Tibial nerve (tissue), 4 donors: ENCODE measurements at regions not wholly inside any gene's neighbourhood (a gene's known extent, or its start where the extent isn't known, plus 50 kb on each side); places are given as distances from the start of the nearest gene placed in this dataset.

ENCODE experiments used
- DNase-seq, 2 donors: peaks; one replicate each; pipeline ENCODE4 v3.0.0-alpha.2; 2019; ENCODE audit warnings: low spot score in 2 of 2
- H3K27ac ChIP-seq, 4 donors: fragments of 200-600 bp; sonication (generic) in 3 of 4; one replicate each; pipeline ENCODE4 v1.5.1; 2017 to 2019; ENCODE audit warnings: mild to moderate bottlenecking in 1 of 4
- H3K27me3 ChIP-seq, 2 donors: fragments of 200-600 bp; sonication (generic) in 1 of 2; one replicate each; pipeline versions ENCODE4 v1.5.1 to v1.6.0; 2017 to 2019
- H3K36me3 ChIP-seq, 3 donors: fragments of 200-600 bp; sonication (generic); one replicate each; pipeline ENCODE4 v1.5.1; 2018 to 2019
- H3K4me1 ChIP-seq, 4 donors: fragments of 200-600 bp; sonication (generic) in 3 of 4; one replicate each; pipeline ENCODE4 v1.5.1; 2017 to 2019
- H3K4me3 ChIP-seq, 4 donors: fragments of 200-600 bp; sonication (generic) in 3 of 4; one replicate each; pipeline ENCODE4 v1.5.1; 2017 to 2019; ENCODE audit warnings: mild to moderate bottlenecking in 1 of 4, moderate library complexity in 1 of 4
- H3K9me3 ChIP-seq, 4 donors: fragments of 200-600 bp; sonication (generic) in 3 of 4; one replicate each; pipeline ENCODE4 v1.5.1; 2017 to 2019
- EP300 ChIP-seq, 2 donors: sonication (generic); formaldehyde crosslinking; IDR thresholded peaks; one replicate each; pipeline ENCODE4 v1.6.1; 2017; ENCODE audit warnings: antibody characterized with exemption in 2 of 2, mild to moderate bottlenecking in 1 of 2
- POLR2A ChIP-seq, 2 donors: fragments of 450-650 bp; IDR thresholded peaks; one replicate each; pipeline ENCODE4 v1.6.1; 2017; ENCODE audit warnings: antibody characterized with exemption in 2 of 2, mild to moderate bottlenecking in 2 of 2, moderate library complexity in 2 of 2
- WGBS, 2 donors: methylation state at CpG; one replicate each; pipeline ENCODE4 v1.1.5; 2018; 5-methylcytosine and 5-hydroxymethylcytosine counted together
- TF ChIP-seq, protein P1 (sequence below), 5 experiments: fragments of 200-600 bp in 3 of 5; fragments of 450-650 bp in 2 of 5; sonication (generic) in 3 of 5; IDR thresholded peaks; one replicate each; pipeline ENCODE4 v1.5.1; 2016 to 2019; ENCODE audit warnings: antibody characterized with exemption in 5 of 5, mild to moderate bottlenecking in 3 of 5, moderate library complexity in 2 of 5

DNA sequence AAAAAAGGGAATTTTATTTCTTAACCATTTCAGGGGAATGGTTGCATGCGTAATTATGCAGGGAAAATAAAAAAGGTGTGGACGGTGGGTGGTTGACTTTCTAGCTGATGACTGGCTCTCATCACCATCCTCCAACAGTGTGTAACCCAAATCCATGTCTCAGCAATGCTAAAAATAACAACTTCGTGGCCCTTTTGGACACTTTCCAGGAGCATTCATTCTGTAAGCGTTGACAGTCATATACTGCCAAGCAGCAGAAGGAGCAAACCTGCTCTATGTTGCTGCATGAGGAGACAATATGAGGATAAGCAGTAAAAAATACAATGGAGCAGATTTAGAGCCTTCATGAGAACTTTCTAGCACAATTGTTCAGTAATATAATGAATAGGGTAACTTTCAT is 189.1 kb downstream of the ANXA2 start:
- no peak overlapping the region for H3K27ac ChIP-seq
- H3K27me3 ChIP-seq, result peaks cover 0 to 11% of the 10 kb centered on the region in 2 donors
- no peak overlapping the region for H3K4me3 ChIP-seq
- no peaks in the 10 kb centered on the region for H3K4me1 ChIP-seq
- no peaks in the 10 kb centered on the region for H3K9me3 ChIP-seq
- no peak for DNase-seq
- TF ChIP-seq POLR2A (IDR thresholded peaks at IDR 0.05), result no peak
- TF ChIP-seq, protein P1, sequence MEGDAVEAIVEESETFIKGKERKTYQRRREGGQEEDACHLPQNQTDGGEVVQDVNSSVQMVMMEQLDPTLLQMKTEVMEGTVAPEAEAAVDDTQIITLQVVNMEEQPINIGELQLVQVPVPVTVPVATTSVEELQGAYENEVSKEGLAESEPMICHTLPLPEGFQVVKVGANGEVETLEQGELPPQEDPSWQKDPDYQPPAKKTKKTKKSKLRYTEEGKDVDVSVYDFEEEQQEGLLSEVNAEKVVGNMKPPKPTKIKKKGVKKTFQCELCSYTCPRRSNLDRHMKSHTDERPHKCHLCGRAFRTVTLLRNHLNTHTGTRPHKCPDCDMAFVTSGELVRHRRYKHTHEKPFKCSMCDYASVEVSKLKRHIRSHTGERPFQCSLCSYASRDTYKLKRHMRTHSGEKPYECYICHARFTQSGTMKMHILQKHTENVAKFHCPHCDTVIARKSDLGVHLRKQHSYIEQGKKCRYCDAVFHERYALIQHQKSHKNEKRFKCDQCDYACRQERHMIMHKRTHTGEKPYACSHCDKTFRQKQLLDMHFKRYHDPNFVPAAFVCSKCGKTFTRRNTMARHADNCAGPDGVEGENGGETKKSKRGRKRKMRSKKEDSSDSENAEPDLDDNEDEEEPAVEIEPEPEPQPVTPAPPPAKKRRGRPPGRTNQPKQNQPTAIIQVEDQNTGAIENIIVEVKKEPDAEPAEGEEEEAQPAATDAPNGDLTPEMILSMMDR (IDR thresholded peaks at IDR 0.05), result no peak
- TF ChIP-seq EP300 (IDR thresholded peaks at IDR 0.05), result no peak
- WGBS, 2 donors, result 39 to 52% methylated on average over 4 of the region's 4 CpGs
- no peaks in the 10 kb centered on the region for H3K36me3 ChIP-seq

DNA sequence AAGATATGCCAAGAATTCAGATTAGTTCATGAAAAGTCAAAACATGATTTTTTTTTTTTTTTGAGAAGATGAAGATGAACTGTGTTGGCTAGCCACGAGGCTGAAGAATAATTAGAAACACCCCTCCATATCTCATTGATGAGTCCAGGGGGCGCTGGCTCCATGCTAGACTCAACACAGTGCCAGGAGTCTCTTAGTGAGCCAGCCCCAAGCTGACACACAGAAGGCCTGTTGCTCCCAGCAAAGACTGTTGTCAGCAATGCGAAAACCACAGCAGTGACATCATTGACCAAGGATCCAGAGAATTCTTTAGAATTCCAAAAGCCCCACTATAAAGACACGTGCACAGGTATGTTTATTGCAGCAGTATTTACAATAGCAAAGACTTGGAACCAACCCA is 185.2 kb downstream of the ANXA2 start:
- no peak for DNase-seq
- Histone ChIP-seq H3K27me3 (no peaks in the 10 kb centered on the region), H3K27ac (no peak overlapping the region), H3K4me3 (no peak overlapping the region), H3K4me1 (no peaks in the 10 kb centered on the region), H3K9me3 (no peaks in the 10 kb centered on the region), H3K36me3 (no peaks in the 10 kb centered on the region)
- WGBS, 2 donors, result 53 to 63% methylated on average over 4 of the region's 4 CpGs
- no peak for TF ChIP-seq EP300 (IDR thresholded peaks at IDR 0.05)
- TF ChIP-seq, protein P1 (IDR thresholded peaks at IDR 0.05), result no peak
- no peak for TF ChIP-seq POLR2A (IDR thresholded peaks at IDR 0.05)

DNA sequence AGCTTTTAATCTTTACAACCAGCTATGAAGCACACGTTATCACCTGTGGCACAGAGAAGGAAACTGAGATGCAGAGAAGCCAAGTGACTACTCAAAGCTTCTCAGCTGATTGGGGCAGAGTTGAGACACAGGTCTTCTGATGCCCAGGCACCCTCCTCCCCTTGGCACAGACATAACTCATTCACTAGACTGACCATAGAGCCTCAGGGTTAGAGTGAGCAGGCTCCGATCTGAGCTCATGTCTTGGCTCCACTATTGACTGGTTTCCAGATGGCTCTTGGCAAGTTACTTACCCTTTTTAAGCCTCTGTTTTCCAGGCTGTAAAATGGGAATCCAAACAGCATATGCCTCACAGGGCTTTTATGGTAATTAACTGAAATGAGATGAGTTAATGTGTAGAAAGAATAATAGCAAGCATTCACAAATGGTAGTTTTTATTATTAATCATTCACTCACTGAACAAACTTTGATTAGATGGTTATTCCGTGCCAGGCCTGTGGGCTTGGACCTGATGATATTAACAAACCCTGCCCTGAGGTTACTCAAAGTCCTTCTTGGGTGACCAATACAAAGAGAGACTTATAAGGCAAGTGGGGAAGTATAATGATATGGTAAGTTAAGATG is 184.3 kb downstream of the ANXA2 start:
- H3K27ac ChIP-seq, result no peak overlapping the region
- no peaks in the 10 kb centered on the region for H3K9me3 ChIP-seq
- H3K4me1 ChIP-seq, result no peaks in the 10 kb centered on the region
- no peak for DNase-seq
- TF ChIP-seq, protein P1 (IDR thresholded peaks at IDR 0.05), result no peak
- no peak for TF ChIP-seq POLR2A (IDR thresholded peaks at IDR 0.05)
- no peak for TF ChIP-seq EP300 (IDR thresholded peaks at IDR 0.05)
- H3K27me3 ChIP-seq, result no peaks in the 10 kb centered on the region
- no peak overlapping the region for H3K4me3 ChIP-seq
- WGBS, 2 donors, result 69% methylated on average over 3 of the region's 3 CpGs
- H3K36me3 ChIP-seq, result no peaks in the 10 kb centered on the region

DNA sequence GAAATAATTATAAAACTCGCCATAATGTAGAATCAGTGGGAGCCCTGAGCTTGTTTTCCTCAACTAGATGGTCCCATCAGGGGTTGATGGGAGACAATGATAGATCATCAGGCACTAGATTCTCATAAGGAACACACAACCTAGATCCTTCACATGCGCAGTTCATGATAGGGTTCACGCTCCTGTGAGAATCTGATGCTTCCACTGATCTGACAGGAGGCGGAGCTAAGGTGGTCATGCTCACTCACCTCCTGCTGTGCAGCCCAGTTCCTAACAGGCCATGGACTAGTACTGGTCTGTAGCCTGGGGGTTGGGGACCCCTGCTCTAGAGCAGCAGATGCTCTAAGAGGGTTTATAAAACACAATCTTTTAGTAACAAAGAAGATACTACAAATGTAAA is 183.6 kb downstream of the ANXA2 start:
- Histone ChIP-seq H3K4me3 (no peak overlapping the region), H3K9me3 (no peaks in the 10 kb centered on the region), H3K27me3 (no peaks in the 10 kb centered on the region), H3K27ac (no peak overlapping the region), H3K4me1 (no peaks in the 10 kb centered on the region), H3K36me3 (no peaks in the 10 kb centered on the region)
- no peak for TF ChIP-seq POLR2A (IDR thresholded peaks at IDR 0.05)
- TF ChIP-seq, protein P1 (IDR thresholded peaks at IDR 0.05), result no peak
- no peak for TF ChIP-seq EP300 (IDR thresholded peaks at IDR 0.05)
- WGBS, 2 donors, result 82 to 88% methylated on average over 4 of the region's 4 CpGs
- DNase-seq, result no peak

DNA sequence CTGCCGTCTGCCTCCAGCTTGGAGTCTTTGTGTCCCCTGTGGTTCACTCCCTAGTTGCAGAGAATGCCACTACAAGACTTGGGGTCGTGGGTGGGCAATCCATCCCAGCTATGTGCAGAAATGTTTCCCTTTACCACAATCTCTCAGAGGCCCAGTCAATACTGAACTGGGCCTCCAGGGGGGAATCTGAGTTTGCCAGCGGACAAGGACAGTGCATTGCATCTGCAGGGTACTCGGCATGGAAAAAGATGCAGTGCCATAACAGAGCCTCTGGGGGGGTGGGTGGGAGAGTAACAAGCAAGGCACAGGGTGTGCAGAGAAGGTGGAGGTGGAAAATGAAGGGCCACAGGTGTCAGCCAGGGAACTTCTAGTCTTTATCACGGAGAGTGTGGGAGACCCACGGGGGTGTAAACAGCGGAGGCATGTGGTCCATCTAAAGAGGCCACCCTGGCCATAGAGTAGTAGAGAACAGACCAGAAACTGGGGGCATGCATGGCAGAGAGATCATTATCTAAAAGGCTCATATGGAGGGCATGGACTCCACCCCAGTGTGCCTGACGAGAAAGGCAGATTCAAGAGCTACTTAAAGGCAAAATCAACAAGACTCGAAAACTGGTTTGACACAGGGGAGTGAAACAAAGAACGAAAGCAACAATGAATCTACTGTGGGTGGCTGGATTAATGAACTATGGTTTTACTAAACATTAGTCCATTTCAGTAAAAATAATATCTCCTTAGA is 182.4 kb downstream of the ANXA2 start:
- H3K4me1 ChIP-seq, result no peaks in the 10 kb centered on the region
- no peak overlapping the region for H3K27ac ChIP-seq
- DNase-seq, result no peak
- no peaks in the 10 kb centered on the region for H3K9me3 ChIP-seq
- WGBS, 2 donors, result 63 to 81% methylated on average over 9 of the region's 10 CpGs
- TF ChIP-seq EP300 (IDR thresholded peaks at IDR 0.05), result no peak
- no peaks in the 10 kb centered on the region for H3K27me3 ChIP-seq
- no peak overlapping the region for H3K4me3 ChIP-seq
- no peaks in the 10 kb centered on the region for H3K36me3 ChIP-seq
